ENCODE measurements at regions not wholly inside any gene's neighbourhood (a gene's known extent, or its start where the extent isn't known, plus 50 kb on each side); places are given as distances from the start of the nearest gene placed in this dataset.

DNA sequence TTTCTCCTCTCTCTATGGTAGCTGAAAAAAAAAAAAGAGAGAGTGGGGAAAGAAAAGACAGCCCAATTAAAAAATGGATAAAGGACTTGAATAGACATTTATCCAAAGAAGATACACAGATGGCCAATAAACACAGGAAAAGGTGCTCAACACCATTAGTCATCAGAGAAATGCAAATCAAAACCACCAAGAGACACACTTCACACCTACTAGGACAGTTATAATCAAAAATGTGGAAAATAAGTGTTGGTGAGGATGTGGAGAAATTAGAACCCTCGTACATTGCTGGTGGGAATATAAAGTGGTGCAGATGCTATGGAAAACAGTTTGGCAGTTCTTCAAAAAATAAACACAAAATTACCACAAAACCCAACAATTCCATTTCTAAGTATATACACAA lies 172.4 kb upstream of the GRIN2B start:
- TF ChIP-seq, protein P1, sequence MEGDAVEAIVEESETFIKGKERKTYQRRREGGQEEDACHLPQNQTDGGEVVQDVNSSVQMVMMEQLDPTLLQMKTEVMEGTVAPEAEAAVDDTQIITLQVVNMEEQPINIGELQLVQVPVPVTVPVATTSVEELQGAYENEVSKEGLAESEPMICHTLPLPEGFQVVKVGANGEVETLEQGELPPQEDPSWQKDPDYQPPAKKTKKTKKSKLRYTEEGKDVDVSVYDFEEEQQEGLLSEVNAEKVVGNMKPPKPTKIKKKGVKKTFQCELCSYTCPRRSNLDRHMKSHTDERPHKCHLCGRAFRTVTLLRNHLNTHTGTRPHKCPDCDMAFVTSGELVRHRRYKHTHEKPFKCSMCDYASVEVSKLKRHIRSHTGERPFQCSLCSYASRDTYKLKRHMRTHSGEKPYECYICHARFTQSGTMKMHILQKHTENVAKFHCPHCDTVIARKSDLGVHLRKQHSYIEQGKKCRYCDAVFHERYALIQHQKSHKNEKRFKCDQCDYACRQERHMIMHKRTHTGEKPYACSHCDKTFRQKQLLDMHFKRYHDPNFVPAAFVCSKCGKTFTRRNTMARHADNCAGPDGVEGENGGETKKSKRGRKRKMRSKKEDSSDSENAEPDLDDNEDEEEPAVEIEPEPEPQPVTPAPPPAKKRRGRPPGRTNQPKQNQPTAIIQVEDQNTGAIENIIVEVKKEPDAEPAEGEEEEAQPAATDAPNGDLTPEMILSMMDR (conservative IDR thresholded peaks at IDR 0.05; ENCODE audit: low read depth, low read length): no peak
- TF ChIP-seq EZH2 (IDR thresholded peaks at IDR 0.05; ENCODE audit: low read length, unreplicated experiment): no peak
